ENCODE measurements at regions not wholly inside any gene's neighbourhood (a gene's known extent, or its start where the extent isn't known, plus 50 kb on each side); places are given as distances from the start of the nearest gene placed in this dataset.

DNA sequence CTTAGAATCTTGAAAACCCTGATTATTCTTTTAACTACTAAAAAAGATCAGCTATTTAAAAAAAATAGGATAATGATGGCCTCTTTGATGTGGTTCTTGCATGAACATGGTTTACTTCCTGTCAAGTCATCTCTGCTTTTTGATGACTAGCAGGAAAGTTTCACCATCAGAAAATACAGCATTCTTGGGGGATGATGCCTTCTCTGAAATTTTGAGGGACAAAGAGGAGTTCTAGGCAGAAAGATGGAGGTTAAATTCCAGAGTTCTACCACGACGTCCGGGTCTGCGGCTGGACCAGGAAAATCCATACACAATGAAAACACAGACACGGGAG is 130.4 kb downstream of the OLIG3 start:
- no peak for TF ChIP-seq POLR2A (IDR thresholded peaks at IDR 0.05)
- TF ChIP-seq, protein P1, sequence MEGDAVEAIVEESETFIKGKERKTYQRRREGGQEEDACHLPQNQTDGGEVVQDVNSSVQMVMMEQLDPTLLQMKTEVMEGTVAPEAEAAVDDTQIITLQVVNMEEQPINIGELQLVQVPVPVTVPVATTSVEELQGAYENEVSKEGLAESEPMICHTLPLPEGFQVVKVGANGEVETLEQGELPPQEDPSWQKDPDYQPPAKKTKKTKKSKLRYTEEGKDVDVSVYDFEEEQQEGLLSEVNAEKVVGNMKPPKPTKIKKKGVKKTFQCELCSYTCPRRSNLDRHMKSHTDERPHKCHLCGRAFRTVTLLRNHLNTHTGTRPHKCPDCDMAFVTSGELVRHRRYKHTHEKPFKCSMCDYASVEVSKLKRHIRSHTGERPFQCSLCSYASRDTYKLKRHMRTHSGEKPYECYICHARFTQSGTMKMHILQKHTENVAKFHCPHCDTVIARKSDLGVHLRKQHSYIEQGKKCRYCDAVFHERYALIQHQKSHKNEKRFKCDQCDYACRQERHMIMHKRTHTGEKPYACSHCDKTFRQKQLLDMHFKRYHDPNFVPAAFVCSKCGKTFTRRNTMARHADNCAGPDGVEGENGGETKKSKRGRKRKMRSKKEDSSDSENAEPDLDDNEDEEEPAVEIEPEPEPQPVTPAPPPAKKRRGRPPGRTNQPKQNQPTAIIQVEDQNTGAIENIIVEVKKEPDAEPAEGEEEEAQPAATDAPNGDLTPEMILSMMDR (IDR thresholded peaks at IDR 0.05 in 4 of 5, conservative IDR thresholded peaks at IDR 0.05 in 1 of 5) = no peak

Measured in gastrocnemius medialis (tissue), 4 donors.